ENCODE measurements at regions not wholly inside any gene's neighbourhood (a gene's known extent, or its start where the extent isn't known, plus 50 kb on each side); places are given as distances from the start of the nearest gene placed in this dataset.
"Not testable (repeated sequence)": the region's sequence is repeated elsewhere in the genome, so short reads cannot be mapped to it uniquely, and the experiment has no call there.

DNA sequence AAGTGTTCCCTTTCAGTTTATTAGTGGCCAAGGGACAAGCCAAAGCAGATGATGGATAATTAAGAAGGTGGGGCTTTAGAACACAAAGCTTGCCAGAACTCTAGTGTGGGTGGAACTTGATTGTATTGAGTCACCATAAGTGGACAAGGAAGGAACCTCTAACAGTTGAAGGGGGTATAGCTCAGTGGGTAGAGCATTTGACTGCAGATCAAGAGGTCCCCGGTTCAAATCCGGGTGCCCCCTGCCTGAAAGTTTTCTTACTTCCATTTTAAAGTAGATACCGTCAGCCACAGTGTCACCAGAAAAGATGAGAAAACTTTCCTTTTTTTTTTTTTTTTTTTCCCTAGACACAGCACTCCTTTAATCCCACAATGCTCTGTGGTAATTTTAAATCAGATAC is 152.3 kb downstream of the MTHFS start:
- TF ChIP-seq, protein P1, sequence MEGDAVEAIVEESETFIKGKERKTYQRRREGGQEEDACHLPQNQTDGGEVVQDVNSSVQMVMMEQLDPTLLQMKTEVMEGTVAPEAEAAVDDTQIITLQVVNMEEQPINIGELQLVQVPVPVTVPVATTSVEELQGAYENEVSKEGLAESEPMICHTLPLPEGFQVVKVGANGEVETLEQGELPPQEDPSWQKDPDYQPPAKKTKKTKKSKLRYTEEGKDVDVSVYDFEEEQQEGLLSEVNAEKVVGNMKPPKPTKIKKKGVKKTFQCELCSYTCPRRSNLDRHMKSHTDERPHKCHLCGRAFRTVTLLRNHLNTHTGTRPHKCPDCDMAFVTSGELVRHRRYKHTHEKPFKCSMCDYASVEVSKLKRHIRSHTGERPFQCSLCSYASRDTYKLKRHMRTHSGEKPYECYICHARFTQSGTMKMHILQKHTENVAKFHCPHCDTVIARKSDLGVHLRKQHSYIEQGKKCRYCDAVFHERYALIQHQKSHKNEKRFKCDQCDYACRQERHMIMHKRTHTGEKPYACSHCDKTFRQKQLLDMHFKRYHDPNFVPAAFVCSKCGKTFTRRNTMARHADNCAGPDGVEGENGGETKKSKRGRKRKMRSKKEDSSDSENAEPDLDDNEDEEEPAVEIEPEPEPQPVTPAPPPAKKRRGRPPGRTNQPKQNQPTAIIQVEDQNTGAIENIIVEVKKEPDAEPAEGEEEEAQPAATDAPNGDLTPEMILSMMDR (IDR thresholded peaks at IDR 0.05; ENCODE audit: low read depth, low read length, poor library complexity, severe bottlenecking) = not testable (repeated sequence)
- TF ChIP-seq EZH2phosphoT487 (IDR thresholded peaks at IDR 0.05; ENCODE audit: borderline replicate concordance, low read length) = not testable (repeated sequence)
